HG03039 (cell line): ENCODE measurements at regions not wholly inside any gene's neighbourhood (a gene's known extent, or its start where the extent isn't known, plus 50 kb on each side); places are given as distances from the start of the nearest gene placed in this dataset.

ENCODE experiments used
- ATAC-seq: cut with Tn5 transposase; IDR thresholded peaks from one replicate; pipeline ENCODE4 v1.9.1; 2021; ENCODE audit warnings: mild to moderate bottlenecking, moderate library complexity; ENCODE audit not compliant: unreplicated experiment

- no peak for ATAC-seq
Measured at GRCh38 chr1:59078070-59078800, 218.7 kb upstream of the FGGY start.

- no peak for ATAC-seq
Measured at GRCh38 chr1:59078866-59079265, 218.0 kb upstream of the FGGY start.

- ATAC-seq = no peak
Measured at GRCh38 chr1:59079434-59080140, 217.3 kb upstream of the FGGY start.

- no peak for ATAC-seq
Measured at GRCh38 chr1:59081181-59081580, 215.7 kb upstream of the FGGY start.

- no peak for ATAC-seq
Measured at GRCh38 chr1:59081795-59082194, 215.1 kb upstream of the FGGY start.

GRCh38 chr1:59083946-59084865, 212.7 kb upstream of the FGGY start:
- no peak for ATAC-seq

- no peak for ATAC-seq
Measured at GRCh38 chr1:59085101-59085500, 211.8 kb upstream of the FGGY start.

GRCh38 chr1:59089036-59089798, 207.7 kb upstream of the FGGY start:
- no peak for ATAC-seq

GRCh38 chr1:59089922-59090457, 206.9 kb upstream of the FGGY start:
- no peak for ATAC-seq

- no peak for ATAC-seq
Measured at GRCh38 chr1:59092126-59092525, 204.8 kb upstream of the FGGY start.

GRCh38 chr1:59094001-59094400, 202.9 kb upstream of the FGGY start:
- ATAC-seq = no peak

- no peak for ATAC-seq
Measured at GRCh38 chr1:59096501-59096900, 200.4 kb upstream of the FGGY start.

GRCh38 chr1:59098655-59099054, 198.2 kb upstream of the FGGY start:
- ATAC-seq = no peak

- ATAC-seq = no peak
Measured at GRCh38 chr1:59100708-59101374, 196.1 kb upstream of the FGGY start.

GRCh38 chr1:59101518-59101917, 195.4 kb upstream of the FGGY start:
- no peak for ATAC-seq

- ATAC-seq = no peak
Measured at GRCh38 chr1:59103457-59103856, 193.4 kb upstream of the FGGY start.

GRCh38 chr1:59104191-59104760, 192.6 kb upstream of the FGGY start:
- no peak for ATAC-seq

GRCh38 chr1:59105548-59106507, 191.1 kb upstream of the FGGY start:
- no peak for ATAC-seq
